Natural killer cell (primary cell): ENCODE measurements at regions not wholly inside any gene's neighbourhood (a gene's known extent, or its start where the extent isn't known, plus 50 kb on each side); places are given as distances from the start of the nearest gene placed in this dataset.

Experiments used
- ATAC-seq, 3 donors: fragments of 150-1000 bp in 2 of 3; fragments of 200-7000 bp in 1 of 3; cut with Tn5 transposase; 1 replicate in 1 of 3; 2 replicates in 2 of 3; pipeline ENCODE4 v1.10.0; 2021; ENCODE audit warnings: mild to moderate bottlenecking in 2 of 3, moderate library complexity in 2 of 3
- DNase-seq, 2 donors: peaks; one replicate each; pipeline versions ENCODE4 v3.0.0 to v3.0.0-alpha.2; 2013 to 2021; ENCODE audit warnings: mixed read lengths in 1 of 2
- H3K27ac ChIP-seq: one replicate; pipeline ENCODE4 v1.5.1; 2013; ENCODE audit warnings: mild to moderate bottlenecking, low read length
- H3K27me3 ChIP-seq: one replicate; pipeline ENCODE4 v1.6.1; 2013; ENCODE audit warnings: low read length; ENCODE audit not compliant: control insufficient read depth, insufficient read depth
- H3K36me3 ChIP-seq: one replicate; pipeline ENCODE4 v1.6.1; 2013; ENCODE audit warnings: low read length; ENCODE audit not compliant: control insufficient read depth, insufficient read depth
- H3K4me1 ChIP-seq: one replicate; pipeline ENCODE4 v1.6.1; 2013; ENCODE audit warnings: low read length; ENCODE audit not compliant: control insufficient read depth, insufficient read depth
- H3K4me3 ChIP-seq: one replicate; pipeline ENCODE4 v1.5.1; 2013; ENCODE audit warnings: low read length
- H3K9me3 ChIP-seq: one replicate; pipeline ENCODE4 v1.6.1; 2013; ENCODE audit warnings: low read length; ENCODE audit not compliant: control insufficient read depth, insufficient read depth
- H3K27ac Mint-ChIP-seq, 2 donors: one replicate each; pipeline ENCODE4 v1.8.0; 2022; ENCODE audit warnings: mild to moderate bottlenecking in 2 of 2, mixed read lengths in 2 of 2, moderate library complexity in 1 of 2
- H3K27me3 Mint-ChIP-seq, 2 donors: one replicate each; pipeline ENCODE4 v1.8.0; 2022; ENCODE audit warnings: low read depth in 2 of 2, mixed read lengths in 2 of 2
- H3K36me3 Mint-ChIP-seq: one replicate; pipeline ENCODE4 v1.8.0; 2022; ENCODE audit warnings: mixed read lengths
- H3K4me1 Mint-ChIP-seq, 2 donors: one replicate each; pipeline ENCODE4 v1.8.0; 2022; ENCODE audit warnings: mixed read lengths in 2 of 2
- H3K4me3 Mint-ChIP-seq: one replicate; pipeline ENCODE4 v1.8.0; 2022; ENCODE audit warnings: mild to moderate bottlenecking, moderate library complexity, mixed read lengths
- H3K9me3 Mint-ChIP-seq, 2 donors: one replicate each; pipeline ENCODE4 v1.8.0; 2022; ENCODE audit warnings: mixed read lengths in 2 of 2
- CTCF ChIP-seq: fragments of 200-600 bp; IDR thresholded peaks from one replicate; pipeline ENCODE4 v1.8.0; 2022; ENCODE audit warnings: antibody characterized with exemption
- WGBS: methylation state at CpG from one replicate; pipeline ENCODE4 v1.1.7; 2013; ENCODE audit warnings: missing lambda C conversion rate; ENCODE audit not compliant: insufficient coverage; 5-methylcytosine and 5-hydroxymethylcytosine counted together
- intact Hi-C: fragments of 100-400 bp; cut with micrococcal nuclease; formaldehyde crosslinking; loops from one replicate; pipeline ENCODE4 v1.14.2; 2022

GRCh38 chr5:4941161-4941560 lies 199.0 kb upstream of the ADAMTS16 start:
- H3K4me1 ChIP-seq = no peaks in the 10 kb centered on the region
- Mint-ChIP-seq H3K4me3 (no peak overlapping the region), H3K9me3 (no peaks in the 10 kb centered on the region), H3K36me3 (no peaks in the 10 kb centered on the region), H3K27ac (no peak overlapping the region), H3K27me3 (no peaks in the 10 kb centered on the region), H3K4me1 (no peaks in the 10 kb centered on the region)
- intact Hi-C loops = no loop called here
- TF ChIP-seq CTCF = no peak
- no peaks in the 10 kb centered on the region for H3K9me3 ChIP-seq
- DNase-seq (no peak), ATAC-seq (no peak)
- H3K4me3 ChIP-seq = no peak overlapping the region
- H3K36me3 ChIP-seq = no peaks in the 10 kb centered on the region
- WGBS = 80% methylated on average over 9 of the region's 12 CpGs
- H3K27me3 ChIP-seq = no peaks in the 10 kb centered on the region
- no peak overlapping the region for H3K27ac ChIP-seq

- intact Hi-C loops = no loop called here
- peak in 1 of 2 donors; percentile 3 for DNase-seq
These were observed 197.9 kb upstream of the ADAMTS16 start for GRCh38 chr5:4941957-4942830.

GRCh38 chr5:4942831-4943178 lies 197.3 kb upstream of the ADAMTS16 start:
- no peaks in the 10 kb centered on the region for H3K9me3 Mint-ChIP-seq
- no peaks in the 10 kb centered on the region for H3K4me1 ChIP-seq
- H3K27me3 Mint-ChIP-seq = no peaks in the 10 kb centered on the region
- no peak overlapping the region for H3K27ac ChIP-seq
- intact Hi-C loops = no loop called here
- TF ChIP-seq CTCF = no peak
- WGBS = 82% methylated on average over 9 of the region's 9 CpGs
- no peaks in the 10 kb centered on the region for H3K36me3 Mint-ChIP-seq
- DNase-seq = no peak
- no peaks in the 10 kb centered on the region for H3K4me1 Mint-ChIP-seq
- no peak overlapping the region for H3K27ac Mint-ChIP-seq
- H3K9me3 ChIP-seq = no peaks in the 10 kb centered on the region
- no peaks in the 10 kb centered on the region for H3K27me3 ChIP-seq
- no peak for ATAC-seq
- no peaks in the 10 kb centered on the region for H3K36me3 ChIP-seq
- no peak overlapping the region for H3K4me3 Mint-ChIP-seq
- H3K4me3 ChIP-seq = no peak overlapping the region

More at GRCh38 chr5:4941957-4942830, 197.9 kb upstream of the ADAMTS16 start:
- Mint-ChIP-seq H3K27ac (no peak overlapping the region), H3K4me1 (no peaks in the 10 kb centered on the region), H3K9me3 (no peaks in the 10 kb centered on the region), H3K27me3 (no peaks in the 10 kb centered on the region), H3K4me3 (no peak overlapping the region), H3K36me3 (no peaks in the 10 kb centered on the region)
- Histone ChIP-seq H3K27ac (no peak overlapping the region), H3K36me3 (no peaks in the 10 kb centered on the region), H3K4me3 (no peak overlapping the region), H3K27me3 (no peaks in the 10 kb centered on the region), H3K4me1 (no peaks in the 10 kb centered on the region), H3K9me3 (no peaks in the 10 kb centered on the region)
- peak; percentile 59 for TF ChIP-seq CTCF
- ATAC-seq = peak in 2 of 3 donors; percentile 52
- WGBS = 49% methylated on average over 33 of the region's 33 CpGs

GRCh38 chr5:4945296-4945695 lies 194.8 kb upstream of the ADAMTS16 start:
- no peaks in the 10 kb centered on the region for H3K27me3 ChIP-seq
- intact Hi-C loops = no loop called here
- no peak for DNase-seq
- H3K4me1 Mint-ChIP-seq = no peaks in the 10 kb centered on the region
- H3K9me3 Mint-ChIP-seq = no peaks in the 10 kb centered on the region
- H3K36me3 Mint-ChIP-seq = no peaks in the 10 kb centered on the region
- 89% methylated on average over 7 of the region's 7 CpGs for WGBS
- H3K27ac ChIP-seq = no peak overlapping the region
- no peak for TF ChIP-seq CTCF
- H3K4me1 ChIP-seq = no peaks in the 10 kb centered on the region
- no peaks in the 10 kb centered on the region for H3K36me3 ChIP-seq
- no peak overlapping the region for H3K27ac Mint-ChIP-seq
- H3K27me3 Mint-ChIP-seq = no peaks in the 10 kb centered on the region
- no peak overlapping the region for H3K4me3 Mint-ChIP-seq
- H3K9me3 ChIP-seq = no peaks in the 10 kb centered on the region
- no peak overlapping the region for H3K4me3 ChIP-seq
- ATAC-seq = no peak
